Panc1 (cell line): ENCODE measurements at regions not wholly inside any gene's neighbourhood (a gene's known extent, or its start where the extent isn't known, plus 50 kb on each side); places are given as distances from the start of the nearest gene placed in this dataset.

Experiments used
- CTCF ChIP-seq: fragments of 450-650 bp; IDR thresholded peaks from 2 replicates; pipeline ENCODE4 v1.5.1; 2017; ENCODE audit warnings: mild to moderate bottlenecking
- POLR2AphosphoS5 ChIP-seq: IDR thresholded peaks from 2 replicates; pipeline ENCODE4 v1.6.1; 2012; ENCODE audit warnings: mild to moderate bottlenecking, low read depth, low read length, moderate library complexity
- REST ChIP-seq, 2 experiments: IDR thresholded peaks; 2 replicates each; pipeline ENCODE4 v1.6.1; 2011 to 2012; ENCODE audit warnings: low read depth in 2 of 2, control low read depth in 1 of 2, low read length in 1 of 2, mild to moderate bottlenecking in 1 of 2, moderate library complexity in 1 of 2; ENCODE audit not compliant: insufficient read depth in 1 of 2
- SIN3A ChIP-seq: IDR thresholded peaks from 2 replicates; pipeline ENCODE4 v1.6.1; 2012; ENCODE audit warnings: low read depth, mild to moderate bottlenecking, low read length, moderate library complexity, borderline replicate concordance; ENCODE audit not compliant: insufficient read depth

GRCh38 chr21:16840538-16840937 lies 672.3 kb upstream of the CXADR start:
- TF ChIP-seq SIN3A (no peak), CTCF (no peak), POLR2AphosphoS5 (no peak), REST (IDR thresholded peaks at IDR 0.05; ENCODE audit: insufficient read depth in 1 of 2, low read depth in 2 of 2, low read length in 1 of 2) (no peak)
